22Rv1 (cell line): ENCODE measurements at regions not wholly inside any gene's neighbourhood (a gene's known extent, or its start where the extent isn't known, plus 50 kb on each side); places are given as distances from the start of the nearest gene placed in this dataset.
"Not testable (repeated sequence)": the region's sequence is repeated elsewhere in the genome, so short reads cannot be mapped to it uniquely, and the experiment has no call there.

ENCODE experiments used
- ZFX ChIP-seq: fragments of 450-650 bp; IDR thresholded peaks from 2 replicates; pipeline ENCODE4 v1.6.1; 2017; ENCODE audit warnings: antibody characterized with exemption, borderline replicate concordance
- TF ChIP-seq, protein P1 (sequence below): fragments of 450-650 bp; IDR thresholded peaks from 2 replicates; pipeline ENCODE4 v1.5.1; 2017; ENCODE audit warnings: mild to moderate bottlenecking

DNA sequence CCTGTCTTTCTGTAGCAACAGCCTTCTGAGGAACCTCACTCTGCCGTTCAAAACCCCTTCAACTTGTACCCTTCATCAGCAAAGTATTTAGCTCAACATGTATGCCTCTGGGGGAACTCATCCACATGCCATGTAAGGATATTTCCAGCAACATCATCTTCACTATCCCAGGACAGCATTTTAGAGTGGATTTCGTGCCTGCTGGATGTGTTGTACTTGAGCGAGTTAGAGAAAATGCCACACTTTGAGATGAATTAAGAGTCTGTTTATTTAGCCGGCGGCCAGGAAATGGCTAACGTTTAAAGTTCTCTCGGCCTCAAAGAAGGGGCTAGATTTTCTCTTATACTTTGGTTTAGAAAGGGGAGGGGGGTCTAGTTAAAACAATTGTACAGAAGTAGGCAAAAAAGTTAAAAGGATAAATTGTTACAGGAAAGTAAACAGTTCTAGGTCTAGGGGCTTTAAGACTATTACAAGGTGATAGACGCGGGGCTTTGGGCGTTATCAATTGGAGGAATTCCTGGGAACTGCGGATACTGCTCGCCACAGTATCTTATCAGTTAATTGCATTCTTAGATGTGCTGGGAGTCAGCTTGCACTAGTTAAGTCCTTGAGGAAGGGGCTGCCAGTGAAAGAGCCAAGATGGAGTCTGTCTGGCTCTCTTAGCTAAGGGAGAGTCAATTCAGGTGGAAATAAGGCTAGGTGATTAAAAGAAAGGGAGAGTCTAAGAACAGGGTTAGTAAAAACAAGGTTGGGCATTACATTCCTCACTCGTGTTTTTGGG lies 95.0 kb downstream of the ALG1L2 start:
- TF ChIP-seq, protein P1, sequence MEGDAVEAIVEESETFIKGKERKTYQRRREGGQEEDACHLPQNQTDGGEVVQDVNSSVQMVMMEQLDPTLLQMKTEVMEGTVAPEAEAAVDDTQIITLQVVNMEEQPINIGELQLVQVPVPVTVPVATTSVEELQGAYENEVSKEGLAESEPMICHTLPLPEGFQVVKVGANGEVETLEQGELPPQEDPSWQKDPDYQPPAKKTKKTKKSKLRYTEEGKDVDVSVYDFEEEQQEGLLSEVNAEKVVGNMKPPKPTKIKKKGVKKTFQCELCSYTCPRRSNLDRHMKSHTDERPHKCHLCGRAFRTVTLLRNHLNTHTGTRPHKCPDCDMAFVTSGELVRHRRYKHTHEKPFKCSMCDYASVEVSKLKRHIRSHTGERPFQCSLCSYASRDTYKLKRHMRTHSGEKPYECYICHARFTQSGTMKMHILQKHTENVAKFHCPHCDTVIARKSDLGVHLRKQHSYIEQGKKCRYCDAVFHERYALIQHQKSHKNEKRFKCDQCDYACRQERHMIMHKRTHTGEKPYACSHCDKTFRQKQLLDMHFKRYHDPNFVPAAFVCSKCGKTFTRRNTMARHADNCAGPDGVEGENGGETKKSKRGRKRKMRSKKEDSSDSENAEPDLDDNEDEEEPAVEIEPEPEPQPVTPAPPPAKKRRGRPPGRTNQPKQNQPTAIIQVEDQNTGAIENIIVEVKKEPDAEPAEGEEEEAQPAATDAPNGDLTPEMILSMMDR = not testable (repeated sequence)
- not testable (repeated sequence) for TF ChIP-seq ZFX
